BE2C (cell line): ENCODE measurements at regions not wholly inside any gene's neighbourhood (a gene's known extent, or its start where the extent isn't known, plus 50 kb on each side); places are given as distances from the start of the nearest gene placed in this dataset.

Experiments used
- DNase-seq: peaks from one replicate; pipeline ENCODE4 v3.0.0-alpha.2; 2020
- H3K27me3 ChIP-seq: fragments of 250-450 bp; sonication (Bioruptor Pico); 2 replicates; pipeline ENCODE4 v1.5.1; 2020; ENCODE audit warnings: mild to moderate bottlenecking
- H3K36me3 ChIP-seq: fragments of 250-450 bp; sonication (Bioruptor Pico); 2 replicates; pipeline ENCODE4 v1.5.1; 2020; ENCODE audit warnings: mild to moderate bottlenecking
- H3K4me1 ChIP-seq: fragments of 250-450 bp; sonication (Bioruptor Pico); 2 replicates; pipeline ENCODE4 v1.5.1; 2020
- H3K4me3 ChIP-seq: 2 replicates; pipeline ENCODE4 v1.5.1; 2011; ENCODE audit warnings: low read depth, low read length
- H3K9me3 ChIP-seq: fragments of 250-450 bp; sonication (Bioruptor Pico); 2 replicates; pipeline ENCODE4 v1.5.1; 2020
- TF ChIP-seq, protein P1 (sequence below): IDR thresholded peaks from 2 replicates; pipeline ENCODE4 v1.5.1; 2012; ENCODE audit warnings: mild to moderate bottlenecking, low read depth, low read length

DNA sequence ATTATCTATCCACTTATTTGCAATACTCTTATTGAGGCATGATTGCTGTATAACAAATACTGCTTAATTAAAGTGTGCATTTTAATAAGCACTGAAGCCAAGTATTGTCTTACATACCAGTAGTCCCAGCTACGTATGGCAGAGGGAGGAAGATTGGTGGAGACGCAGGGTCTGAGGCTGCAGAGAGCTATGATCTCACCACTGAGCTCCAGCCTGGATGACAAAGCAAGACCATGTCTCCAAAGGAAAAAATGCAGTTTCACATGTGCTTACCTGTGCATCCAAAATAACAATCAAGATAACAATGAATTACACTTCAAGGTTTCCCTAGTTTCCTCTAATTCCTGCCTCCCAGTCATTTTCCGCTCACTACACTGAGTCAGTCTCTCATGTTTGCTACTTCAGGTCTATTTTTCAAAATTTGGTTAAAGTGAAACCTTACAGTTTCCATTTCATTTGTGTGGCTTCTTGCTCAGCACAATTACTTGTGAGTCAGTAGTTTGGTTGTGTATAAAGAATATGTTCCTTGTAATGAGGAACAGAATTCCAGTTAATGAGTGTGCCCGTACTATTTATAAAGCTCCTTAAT, 1250.1 kb downstream of the TMEM121 start:
- no peak for DNase-seq
- Histone ChIP-seq H3K4me3 (no peak overlapping the region), H3K27me3 (peaks cover 6% of the 10 kb centered on the region; the same call in 1 of the 2 replicates), H3K4me1 (no peaks in the 10 kb centered on the region), H3K9me3 (no peaks in the 10 kb centered on the region), H3K36me3 (no peaks in the 10 kb centered on the region)
- TF ChIP-seq, protein P1, sequence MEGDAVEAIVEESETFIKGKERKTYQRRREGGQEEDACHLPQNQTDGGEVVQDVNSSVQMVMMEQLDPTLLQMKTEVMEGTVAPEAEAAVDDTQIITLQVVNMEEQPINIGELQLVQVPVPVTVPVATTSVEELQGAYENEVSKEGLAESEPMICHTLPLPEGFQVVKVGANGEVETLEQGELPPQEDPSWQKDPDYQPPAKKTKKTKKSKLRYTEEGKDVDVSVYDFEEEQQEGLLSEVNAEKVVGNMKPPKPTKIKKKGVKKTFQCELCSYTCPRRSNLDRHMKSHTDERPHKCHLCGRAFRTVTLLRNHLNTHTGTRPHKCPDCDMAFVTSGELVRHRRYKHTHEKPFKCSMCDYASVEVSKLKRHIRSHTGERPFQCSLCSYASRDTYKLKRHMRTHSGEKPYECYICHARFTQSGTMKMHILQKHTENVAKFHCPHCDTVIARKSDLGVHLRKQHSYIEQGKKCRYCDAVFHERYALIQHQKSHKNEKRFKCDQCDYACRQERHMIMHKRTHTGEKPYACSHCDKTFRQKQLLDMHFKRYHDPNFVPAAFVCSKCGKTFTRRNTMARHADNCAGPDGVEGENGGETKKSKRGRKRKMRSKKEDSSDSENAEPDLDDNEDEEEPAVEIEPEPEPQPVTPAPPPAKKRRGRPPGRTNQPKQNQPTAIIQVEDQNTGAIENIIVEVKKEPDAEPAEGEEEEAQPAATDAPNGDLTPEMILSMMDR, result no peak

DNA sequence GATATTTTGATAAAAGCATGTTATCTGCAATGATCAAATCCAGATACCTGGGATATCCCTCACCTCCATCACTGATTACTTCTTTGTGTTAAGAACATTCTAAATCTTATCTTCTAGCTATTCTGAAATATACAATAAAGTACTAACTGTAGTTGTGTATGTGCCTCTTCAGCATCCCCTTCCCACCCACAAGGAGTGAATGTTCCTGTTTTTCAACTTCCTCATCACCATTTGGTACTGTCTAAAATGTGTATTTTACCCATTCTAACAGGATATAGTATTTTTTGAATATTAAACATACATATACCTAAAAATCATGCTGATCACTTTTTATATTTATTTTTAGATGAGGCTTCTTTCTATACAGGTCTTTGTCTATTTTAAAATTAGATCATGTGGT, 1252.6 kb downstream of the TMEM121 start:
- H3K9me3 ChIP-seq, result no peaks in the 10 kb centered on the region
- H3K4me3 ChIP-seq, result no peak overlapping the region
- H3K27me3 ChIP-seq, result peaks cover 6% of the 10 kb centered on the region; the same call in 1 of the 2 replicates
- no peak for DNase-seq
- no peaks in the 10 kb centered on the region for H3K4me1 ChIP-seq
- TF ChIP-seq, protein P1, result no peak
- no peaks in the 10 kb centered on the region for H3K36me3 ChIP-seq

DNA sequence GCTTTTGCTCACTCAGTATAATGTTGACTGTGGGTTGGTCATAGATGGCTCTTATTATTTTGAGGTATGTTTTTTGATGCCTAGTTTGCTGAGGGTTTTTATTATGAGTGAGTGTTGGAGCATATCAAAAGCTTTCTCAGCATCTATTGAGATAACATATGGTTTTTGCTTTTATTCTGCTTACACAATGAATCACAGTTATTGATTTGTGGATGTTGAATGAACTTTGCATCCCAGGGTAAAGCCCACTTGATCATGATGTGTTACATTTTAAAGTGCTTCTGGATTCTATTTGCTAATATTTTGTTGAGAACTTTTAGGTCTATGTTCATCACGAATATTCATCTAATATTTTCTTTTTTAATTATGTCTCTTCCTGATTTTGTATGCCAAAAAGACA, 1260.3 kb downstream of the TMEM121 start:
- no peak overlapping the region for H3K4me3 ChIP-seq
- H3K27me3 ChIP-seq, result no peaks in the 10 kb centered on the region; the same call in none of the 2 replicates
- no peaks in the 10 kb centered on the region for H3K36me3 ChIP-seq
- no peaks in the 10 kb centered on the region; the same call in 1 of the 2 replicates for H3K9me3 ChIP-seq
- no peak for DNase-seq
- H3K4me1 ChIP-seq, result no peaks in the 10 kb centered on the region
- TF ChIP-seq, protein P1, result no peak

DNA sequence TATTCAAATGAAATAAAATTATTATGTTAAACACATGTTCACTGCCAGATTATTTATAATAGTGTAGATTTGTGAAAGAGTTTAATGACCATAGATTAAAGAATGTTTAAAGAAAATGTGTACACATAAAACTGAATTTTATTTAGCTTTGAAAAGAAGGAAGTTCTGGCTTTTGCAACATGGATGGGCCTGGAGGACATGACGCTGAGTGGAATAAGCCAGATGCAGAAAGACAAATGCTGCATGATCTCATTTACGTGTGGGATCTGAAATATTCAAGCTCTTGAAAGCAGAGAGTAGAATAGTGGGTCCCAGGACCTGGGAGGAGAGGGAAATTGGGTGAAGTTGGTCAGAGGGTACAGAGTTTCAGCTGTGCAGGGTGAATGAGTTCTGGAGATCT, 1261.2 kb downstream of the TMEM121 start:
- Histone ChIP-seq H3K27me3 (no peaks in the 10 kb centered on the region; the same call in 1 of the 2 replicates), H3K36me3 (no peaks in the 10 kb centered on the region), H3K4me1 (no peaks in the 10 kb centered on the region), H3K9me3 (no peaks in the 10 kb centered on the region; the same call in 1 of the 2 replicates), H3K4me3 (no peak overlapping the region)
- TF ChIP-seq, protein P1, result no peak
- no peak for DNase-seq

DNA sequence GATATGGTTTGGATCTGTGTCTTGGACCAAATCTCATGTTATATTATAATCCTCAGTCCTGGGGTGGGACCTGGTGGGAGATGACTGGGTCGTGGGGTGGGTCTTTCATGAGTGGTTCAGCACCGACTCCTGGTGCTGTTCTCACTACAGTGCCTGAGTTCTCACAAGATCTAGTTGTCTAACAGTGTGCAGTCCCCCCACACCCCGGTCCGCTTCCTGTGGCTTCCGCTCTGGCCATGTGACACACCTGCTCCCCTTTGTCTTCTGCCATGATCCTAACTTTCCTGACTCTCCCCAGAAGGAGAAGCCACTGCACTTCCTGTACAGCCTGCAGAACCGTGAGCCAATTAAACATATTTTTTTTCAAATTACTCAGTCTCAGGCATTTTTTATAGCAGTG, 1262.2 kb downstream of the TMEM121 start:
- DNase-seq, result no peak
- TF ChIP-seq, protein P1, result no peak
- no peaks in the 10 kb centered on the region for H3K36me3 ChIP-seq
- H3K4me1 ChIP-seq, result no peaks in the 10 kb centered on the region
- H3K9me3 ChIP-seq, result no peaks in the 10 kb centered on the region; the same call in 1 of the 2 replicates
- H3K27me3 ChIP-seq, result no peaks in the 10 kb centered on the region; the same call in 1 of the 2 replicates
- H3K4me3 ChIP-seq, result no peak overlapping the region

DNA sequence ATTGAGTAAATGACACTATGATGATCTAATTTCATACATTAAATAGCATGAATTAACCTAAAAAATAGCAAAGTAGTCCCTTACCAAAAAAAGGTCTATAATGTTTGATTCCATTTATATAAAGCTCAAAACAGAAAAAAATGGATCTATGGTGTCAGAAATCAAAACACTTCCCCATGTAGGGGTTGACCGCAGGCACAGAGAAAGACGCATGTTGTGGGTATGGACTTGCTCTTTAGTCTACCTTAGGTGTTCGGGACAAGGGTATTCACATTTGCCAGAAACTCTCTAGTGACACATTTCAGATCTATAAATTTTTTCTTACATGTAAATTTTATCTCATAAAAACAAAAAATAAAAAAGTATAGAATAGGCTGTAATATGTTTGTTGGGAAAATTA, 1262.9 kb downstream of the TMEM121 start:
- Histone ChIP-seq H3K9me3 (no peaks in the 10 kb centered on the region; the same call in 1 of the 2 replicates), H3K4me1 (no peaks in the 10 kb centered on the region), H3K36me3 (no peaks in the 10 kb centered on the region), H3K27me3 (no peaks in the 10 kb centered on the region; the same call in 1 of the 2 replicates), H3K4me3 (no peak overlapping the region)
- TF ChIP-seq, protein P1, result no peak
- no peak for DNase-seq
